ENCODE measurements at regions not wholly inside any gene's neighbourhood (a gene's known extent, or its start where the extent isn't known, plus 50 kb on each side); places are given as distances from the start of the nearest gene placed in this dataset.

DNA sequence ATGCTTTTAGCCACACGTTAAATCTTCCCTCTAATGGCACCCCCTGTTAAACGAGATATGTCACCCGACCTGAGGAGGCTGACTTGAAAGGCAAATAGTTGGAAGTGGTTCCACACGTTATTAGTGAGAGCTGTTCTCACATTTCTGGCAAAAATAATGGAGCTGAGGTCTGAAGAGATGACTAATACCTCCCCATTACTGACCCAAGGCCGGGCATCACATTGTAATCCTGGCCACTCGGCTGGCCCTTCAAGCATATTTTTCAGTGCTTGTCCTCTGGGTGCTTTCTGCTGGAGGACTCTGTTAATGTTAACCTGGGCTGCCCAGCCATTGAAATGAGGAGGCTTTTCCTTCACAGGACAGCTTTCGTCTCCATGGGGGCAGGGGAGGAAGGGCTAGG is 260.0 kb upstream of the CADM1 start:
- DNase-seq = no peak
- H3K27ac ChIP-seq (ENCODE audit: low read length) = no peak overlapping the region
- H3K9me3 ChIP-seq (ENCODE audit: control insufficient read depth, low read depth, low read length) = peaks cover 4% of the 10 kb centered on the region
- no peaks in the 10 kb centered on the region for H3K4me1 ChIP-seq (ENCODE audit: control insufficient read depth, insufficient read depth, low read length)
- no CpG with 5 or more reads among the region's 7 CpGs for WGBS (ENCODE audit: insufficient coverage, low lambda C conversion rate)
- no peak overlapping the region for H3K4me3 ChIP-seq (ENCODE audit: low read length)
- no peaks in the 10 kb centered on the region for H3K36me3 ChIP-seq (ENCODE audit: control insufficient read depth, insufficient read depth, low read length)
- H3K27me3 ChIP-seq (ENCODE audit: control insufficient read depth, insufficient read depth, low read length) = peaks cover 35% of the 10 kb centered on the region

DNA sequence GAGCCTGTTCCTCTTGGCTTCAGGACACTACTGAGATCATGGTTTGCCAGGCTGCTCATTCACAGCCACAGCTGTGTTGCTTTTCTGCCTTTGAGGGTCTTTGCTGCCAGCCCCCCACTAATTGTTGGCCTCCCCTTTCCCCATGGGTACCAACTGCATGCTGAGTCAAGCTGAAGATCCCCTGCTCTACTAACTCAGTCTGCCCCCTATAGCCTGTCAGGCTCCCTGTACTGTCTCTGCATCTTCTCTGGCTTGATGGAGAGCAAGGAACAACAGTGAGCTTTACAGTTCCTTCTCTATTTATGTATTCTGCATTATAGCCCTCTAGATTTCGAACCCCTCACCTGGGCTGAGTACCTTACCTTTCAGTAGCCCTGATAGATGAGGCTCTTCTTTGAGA is 257.6 kb upstream of the CADM1 start:
- Histone ChIP-seq H3K36me3 (ENCODE audit: control insufficient read depth, insufficient read depth, low read length) (no peaks in the 10 kb centered on the region), H3K4me3 (ENCODE audit: low read length) (no peak overlapping the region), H3K27ac (ENCODE audit: low read length) (no peak overlapping the region), H3K9me3 (ENCODE audit: control insufficient read depth, low read depth, low read length) (peaks cover 4% of the 10 kb centered on the region), H3K4me1 (ENCODE audit: control insufficient read depth, insufficient read depth, low read length) (no peaks in the 10 kb centered on the region), H3K27me3 (ENCODE audit: control insufficient read depth, insufficient read depth, low read length) (peaks cover 53% of the 10 kb centered on the region)
- WGBS (ENCODE audit: insufficient coverage, low lambda C conversion rate) = no CpG with 5 or more reads among the region's 1 CpG
- no peak for DNase-seq

- WGBS (ENCODE audit: insufficient coverage, low lambda C conversion rate) = no CpG with 5 or more reads among the region's 1 CpG
- no peak for DNase-seq
- H3K27me3 ChIP-seq (ENCODE audit: control insufficient read depth, insufficient read depth, low read length) = peaks cover 53% of the 10 kb centered on the region
- no peak overlapping the region for H3K27ac ChIP-seq (ENCODE audit: low read length)
- no peaks in the 10 kb centered on the region for H3K4me1 ChIP-seq (ENCODE audit: control insufficient read depth, insufficient read depth, low read length)
- no peaks in the 10 kb centered on the region for H3K36me3 ChIP-seq (ENCODE audit: control insufficient read depth, insufficient read depth, low read length)
- H3K4me3 ChIP-seq (ENCODE audit: low read length) = no peak overlapping the region
- peaks cover 4% of the 10 kb centered on the region for H3K9me3 ChIP-seq (ENCODE audit: control insufficient read depth, low read depth, low read length)
These were observed 257.1 kb upstream of the CADM1 start for GRCh38 chr11:115761348-115761747.

- H3K4me1 ChIP-seq (ENCODE audit: control insufficient read depth, insufficient read depth, low read length) = no peaks in the 10 kb centered on the region
- peaks cover 4% of the 10 kb centered on the region for H3K9me3 ChIP-seq (ENCODE audit: control insufficient read depth, low read depth, low read length)
- H3K36me3 ChIP-seq (ENCODE audit: control insufficient read depth, insufficient read depth, low read length) = no peaks in the 10 kb centered on the region
- peak in 1 of 2 donors; percentile 14 for DNase-seq
- H3K4me3 ChIP-seq (ENCODE audit: low read length) = peak overlapping the region; percentile 41
- WGBS (ENCODE audit: insufficient coverage, low lambda C conversion rate) = no CpG with 5 or more reads among the region's 19 CpGs
- H3K27ac ChIP-seq (ENCODE audit: low read length) = no peak overlapping the region
- peaks cover 49% of the 10 kb centered on the region for H3K27me3 ChIP-seq (ENCODE audit: control insufficient read depth, insufficient read depth, low read length)
These were observed 256.5 kb upstream of the CADM1 start for GRCh38 chr11:115760461-115761320.

DNA sequence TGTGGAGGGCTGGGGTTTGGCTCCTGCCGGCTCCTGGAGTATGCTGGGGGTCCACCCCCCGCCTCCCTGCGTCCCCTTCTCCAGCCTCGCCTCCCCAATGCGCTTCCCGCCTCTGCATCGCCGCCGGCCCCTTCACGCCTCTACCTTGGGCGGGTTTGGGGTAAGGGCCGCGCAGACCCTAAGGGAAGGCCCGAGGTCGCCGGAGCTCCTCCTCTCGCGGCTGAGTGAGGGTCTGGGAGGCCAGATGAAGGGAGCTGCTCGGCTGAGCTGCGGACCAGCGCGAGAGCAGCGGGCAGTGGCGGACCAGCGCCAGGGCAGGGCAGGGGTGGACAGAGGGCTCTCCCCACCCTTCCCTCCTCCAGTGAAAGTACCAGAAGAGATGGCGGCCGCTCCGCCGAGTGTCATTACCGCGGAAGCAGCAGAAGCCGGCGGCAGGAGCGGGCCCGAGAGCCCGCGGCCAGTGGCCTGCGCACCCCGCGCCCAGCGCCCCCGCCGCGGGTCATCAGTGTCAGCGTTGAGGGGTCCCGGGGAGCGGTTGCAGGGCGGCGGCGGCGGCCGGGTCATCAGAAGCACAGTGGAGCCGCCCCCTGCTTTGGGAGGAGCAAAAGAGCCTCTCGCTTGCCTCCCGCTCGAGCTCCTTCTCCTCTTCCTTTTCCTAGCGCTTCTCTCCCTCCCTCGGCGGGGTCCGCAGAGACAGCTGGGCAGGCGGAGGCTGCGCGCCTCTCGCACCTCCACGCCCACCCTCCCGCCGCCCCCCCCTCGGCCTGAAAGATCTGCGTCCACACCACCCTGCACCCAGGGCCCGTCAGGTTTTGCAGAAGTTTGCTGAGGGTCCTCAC is 255.6 kb upstream of the CADM1 start:
- H3K36me3 ChIP-seq (ENCODE audit: control insufficient read depth, insufficient read depth, low read length) = no peaks in the 10 kb centered on the region
- peaks cover 4% of the 10 kb centered on the region for H3K9me3 ChIP-seq (ENCODE audit: control insufficient read depth, low read depth, low read length)
- DNase-seq = peak; percentile 8 to 40
- no peak overlapping the region for H3K27ac ChIP-seq (ENCODE audit: low read length)
- peak overlapping the region; percentile 41 for H3K4me3 ChIP-seq (ENCODE audit: low read length)
- peaks cover 49% of the 10 kb centered on the region for H3K27me3 ChIP-seq (ENCODE audit: control insufficient read depth, insufficient read depth, low read length)
- no peaks in the 10 kb centered on the region for H3K4me1 ChIP-seq (ENCODE audit: control insufficient read depth, insufficient read depth, low read length)
- no CpG with 5 or more reads among the region's 70 CpGs for WGBS (ENCODE audit: insufficient coverage, low lambda C conversion rate)

DNA sequence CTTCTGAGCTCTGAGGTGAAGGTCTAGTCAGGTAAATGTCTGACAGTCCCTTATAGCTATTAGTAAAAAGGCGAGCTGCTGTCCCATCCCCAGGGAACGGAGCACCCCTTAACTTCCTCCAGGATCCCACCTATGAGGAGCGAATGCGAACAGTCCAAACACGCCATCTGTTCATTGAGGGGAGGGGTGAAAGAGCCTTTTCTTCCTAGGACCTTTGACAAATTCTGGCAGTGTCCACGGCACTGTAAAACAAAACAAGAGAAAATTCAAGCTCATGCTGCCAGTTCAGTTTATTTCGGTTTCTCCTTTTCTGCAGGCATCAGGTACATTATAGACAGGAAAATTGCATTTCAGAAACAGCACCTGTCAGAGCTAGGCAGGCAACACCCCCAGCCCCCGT is 253.8 kb upstream of the CADM1 start:
- no peaks in the 10 kb centered on the region for H3K36me3 ChIP-seq (ENCODE audit: control insufficient read depth, insufficient read depth, low read length)
- no peaks in the 10 kb centered on the region for H3K4me1 ChIP-seq (ENCODE audit: control insufficient read depth, insufficient read depth, low read length)
- peaks cover 4% of the 10 kb centered on the region for H3K9me3 ChIP-seq (ENCODE audit: control insufficient read depth, low read depth, low read length)
- H3K27ac ChIP-seq (ENCODE audit: low read length) = no peak overlapping the region
- peaks cover 56% of the 10 kb centered on the region for H3K27me3 ChIP-seq (ENCODE audit: control insufficient read depth, insufficient read depth, low read length)
- WGBS (ENCODE audit: insufficient coverage, low lambda C conversion rate) = 100% methylated on average over 2 of the region's 8 CpGs
- H3K4me3 ChIP-seq (ENCODE audit: low read length) = no peak overlapping the region
- no peak for DNase-seq

- Histone ChIP-seq H3K36me3 (ENCODE audit: control insufficient read depth, insufficient read depth, low read length) (no peaks in the 10 kb centered on the region), H3K4me3 (ENCODE audit: low read length) (no peak overlapping the region), H3K9me3 (ENCODE audit: control insufficient read depth, low read depth, low read length) (no peaks in the 10 kb centered on the region), H3K27me3 (ENCODE audit: control insufficient read depth, insufficient read depth, low read length) (peaks cover 29% of the 10 kb centered on the region), H3K4me1 (ENCODE audit: control insufficient read depth, insufficient read depth, low read length) (no peaks in the 10 kb centered on the region), H3K27ac (ENCODE audit: low read length) (no peak overlapping the region)
- WGBS (ENCODE audit: insufficient coverage, low lambda C conversion rate) = 50% methylated on average over 1 of the region's 6 CpGs
- DNase-seq = no peak
These were observed 247.2 kb upstream of the CADM1 start for GRCh38 chr11:115751243-115752015.

- peaks cover 20% of the 10 kb centered on the region for H3K27me3 ChIP-seq (ENCODE audit: control insufficient read depth, insufficient read depth, low read length)
- no peak overlapping the region for H3K4me3 ChIP-seq (ENCODE audit: low read length)
- H3K27ac ChIP-seq (ENCODE audit: low read length) = no peak overlapping the region
- H3K36me3 ChIP-seq (ENCODE audit: control insufficient read depth, insufficient read depth, low read length) = no peaks in the 10 kb centered on the region
- 67% methylated on average over 4 of the region's 22 CpGs for WGBS (ENCODE audit: insufficient coverage, low lambda C conversion rate)
- no peaks in the 10 kb centered on the region for H3K4me1 ChIP-seq (ENCODE audit: control insufficient read depth, insufficient read depth, low read length)
- no peak for DNase-seq
- no peaks in the 10 kb centered on the region for H3K9me3 ChIP-seq (ENCODE audit: control insufficient read depth, low read depth, low read length)
These were observed 241.6 kb upstream of the CADM1 start for GRCh38 chr11:115745610-115746512.

DNA sequence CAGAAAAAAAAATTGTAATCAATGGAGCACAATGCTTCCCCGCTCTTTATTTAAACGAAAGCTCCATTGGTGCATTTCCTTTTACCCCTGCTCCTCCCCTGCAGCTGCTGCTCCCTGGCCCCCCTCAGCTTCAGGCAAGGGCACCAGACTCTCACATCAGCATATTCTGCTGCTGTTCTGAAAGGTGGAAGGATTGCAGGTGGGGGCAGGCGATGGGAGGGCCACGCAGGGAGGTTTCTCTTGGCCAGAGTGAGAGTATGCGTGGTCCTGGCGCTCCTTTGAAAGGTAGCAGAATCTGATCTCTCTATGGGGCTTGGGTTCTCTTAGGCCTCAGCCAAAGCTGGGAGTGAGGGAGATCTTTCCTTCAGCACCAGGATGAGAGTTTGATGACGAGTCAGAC is 240.9 kb upstream of the CADM1 start:
- Histone ChIP-seq H3K4me3 (ENCODE audit: low read length) (no peak overlapping the region), H3K27ac (ENCODE audit: low read length) (no peak overlapping the region), H3K4me1 (ENCODE audit: control insufficient read depth, insufficient read depth, low read length) (no peaks in the 10 kb centered on the region), H3K27me3 (ENCODE audit: control insufficient read depth, insufficient read depth, low read length) (peaks cover 20% of the 10 kb centered on the region), H3K9me3 (ENCODE audit: control insufficient read depth, low read depth, low read length) (no peaks in the 10 kb centered on the region), H3K36me3 (ENCODE audit: control insufficient read depth, insufficient read depth, low read length) (no peaks in the 10 kb centered on the region)
- WGBS (ENCODE audit: insufficient coverage, low lambda C conversion rate) = no CpG with 5 or more reads among the region's 7 CpGs
- DNase-seq = no peak

All from large intestine (tissue), 3 donors.